Mucosa of rectum (tissue), 2 donors: ENCODE measurements at regions not wholly inside any gene's neighbourhood (a gene's known extent, or its start where the extent isn't known, plus 50 kb on each side); places are given as distances from the start of the nearest gene placed in this dataset.
"Not testable (repeated sequence)": the region's sequence is repeated elsewhere in the genome, so short reads cannot be mapped to it uniquely, and the experiment has no call there.

ENCODE experiments used
- H3K27ac ChIP-seq, 2 donors: one replicate each; pipeline ENCODE4 v1.7.0; 2013; ENCODE audit warnings: inconsistent platforms in 2 of 2, low read depth in 2 of 2, low read length in 2 of 2
- H3K27me3 ChIP-seq, 2 donors: one replicate each; pipeline ENCODE4 v1.7.0; 2013; ENCODE audit warnings: low read length in 2 of 2; ENCODE audit not compliant: control insufficient read depth in 2 of 2, insufficient read depth in 2 of 2
- H3K36me3 ChIP-seq, 2 donors: one replicate each; pipeline ENCODE4 v1.7.0; 2013; ENCODE audit warnings: low read length in 2 of 2; ENCODE audit not compliant: control insufficient read depth in 2 of 2, insufficient read depth in 2 of 2
- H3K4me1 ChIP-seq, 2 donors: one replicate each; pipeline ENCODE4 v1.7.0; 2013; ENCODE audit warnings: low read length in 2 of 2, mild to moderate bottlenecking in 1 of 2; ENCODE audit not compliant: control insufficient read depth in 2 of 2, insufficient read depth in 2 of 2
- H3K4me3 ChIP-seq, 2 donors: one replicate each; pipeline ENCODE4 v1.7.0; 2013; ENCODE audit warnings: low read length in 2 of 2
- H3K9ac ChIP-seq, 2 donors: one replicate each; pipeline ENCODE4 v1.7.0; 2013; ENCODE audit warnings: low read length in 2 of 2, low read depth in 1 of 2, mild to moderate bottlenecking in 1 of 2
- H3K9me3 ChIP-seq, 2 donors: one replicate each; pipeline ENCODE4 v1.7.0; 2013; ENCODE audit warnings: low read length in 2 of 2; ENCODE audit not compliant: control insufficient read depth in 2 of 2
- donor health status: healthy.
- donor health status: Normal muscosa, but diverticular disease.

- H3K4me1 ChIP-seq = no peaks in the 10 kb centered on the region
- no peak overlapping the region for H3K9ac ChIP-seq
- no peak overlapping the region for H3K4me3 ChIP-seq
- no peaks in the 10 kb centered on the region for H3K27me3 ChIP-seq
- H3K9me3 ChIP-seq = no peaks in the 10 kb centered on the region
- H3K27ac ChIP-seq = no peak overlapping the region
- no peaks in the 10 kb centered on the region for H3K36me3 ChIP-seq
These were observed 829.5 kb downstream of the REEP3 start for GRCh38 chr10:64350665-64351064.

GRCh38 chr10:64358907-64359306, 837.7 kb downstream of the REEP3 start:
- Histone ChIP-seq H3K4me3 (no peak overlapping the region), H3K9me3 (no peaks in the 10 kb centered on the region), H3K9ac (no peak overlapping the region), H3K36me3 (no peaks in the 10 kb centered on the region), H3K27ac (no peak overlapping the region), H3K27me3 (no peaks in the 10 kb centered on the region), H3K4me1 (no peaks in the 10 kb centered on the region)

- H3K27ac ChIP-seq, H3K9ac ChIP-seq, H3K4me3 ChIP-seq, H3K36me3 ChIP-seq, H3K9me3 ChIP-seq, H3K4me1 ChIP-seq, H3K27me3 ChIP-seq: not testable (repeated sequence)
These were observed 839.0 kb downstream of the REEP3 start for GRCh38 chr10:64360240-64360639.

- no peaks in the 10 kb centered on the region for H3K36me3 ChIP-seq
- H3K9me3 ChIP-seq = no peaks in the 10 kb centered on the region
- no peak overlapping the region for H3K9ac ChIP-seq
- no peak overlapping the region for H3K4me3 ChIP-seq
- H3K27me3 ChIP-seq = no peaks in the 10 kb centered on the region
- H3K4me1 ChIP-seq = no peaks in the 10 kb centered on the region
- H3K27ac ChIP-seq = no peak overlapping the region
These were observed 842.5 kb downstream of the REEP3 start for GRCh38 chr10:64363687-64364086.

- no peak overlapping the region for H3K4me3 ChIP-seq
- no peak overlapping the region for H3K27ac ChIP-seq
- no peaks in the 10 kb centered on the region for H3K9me3 ChIP-seq
These were observed 844.5 kb downstream of the REEP3 start for GRCh38 chr10:64365663-64366062.

GRCh38 chr10:64368298-64368697, 847.1 kb downstream of the REEP3 start:
- no peaks in the 10 kb centered on the region for H3K36me3 ChIP-seq
- H3K9ac ChIP-seq = no peak overlapping the region
- peaks cover 0 to 4% of the 10 kb centered on the region in 2 donors for H3K4me1 ChIP-seq
- H3K27me3 ChIP-seq = no peaks in the 10 kb centered on the region
- no peak overlapping the region for H3K27ac ChIP-seq
- H3K9me3 ChIP-seq = no peaks in the 10 kb centered on the region
- H3K4me3 ChIP-seq = no peak overlapping the region

More at GRCh38 chr10:64365663-64366062, 844.5 kb downstream of the REEP3 start:
- Histone ChIP-seq H3K9ac (no peak overlapping the region), H3K36me3 (no peaks in the 10 kb centered on the region), H3K4me1 (peaks cover 0 to 3% of the 10 kb centered on the region in 2 donors), H3K27me3 (no peaks in the 10 kb centered on the region)

- H3K27ac ChIP-seq = no peak overlapping the region
- H3K9ac ChIP-seq = no peak overlapping the region
These were observed 848.9 kb downstream of the REEP3 start for GRCh38 chr10:64369885-64370773.

GRCh38 chr10:64374346-64374745, 853.1 kb downstream of the REEP3 start:
- H3K27ac ChIP-seq = no peak overlapping the region
- H3K4me1 ChIP-seq = peaks cover 0 to 4% of the 10 kb centered on the region in 2 donors

More at GRCh38 chr10:64369885-64370773, 848.9 kb downstream of the REEP3 start:
- Histone ChIP-seq H3K36me3 (no peaks in the 10 kb centered on the region), H3K4me1 (peaks cover 0 to 4% of the 10 kb centered on the region in 2 donors), H3K27me3 (no peaks in the 10 kb centered on the region), H3K4me3 (no peak overlapping the region), H3K9me3 (no peaks in the 10 kb centered on the region)

GRCh38 chr10:64376167-64376566, 855.0 kb downstream of the REEP3 start:
- peaks cover 0 to 2% of the 10 kb centered on the region in 2 donors for H3K4me1 ChIP-seq
- H3K27me3 ChIP-seq = no peaks in the 10 kb centered on the region
- H3K9me3 ChIP-seq = no peaks in the 10 kb centered on the region
- no peak overlapping the region for H3K9ac ChIP-seq
- H3K27ac ChIP-seq = no peak overlapping the region
- H3K4me3 ChIP-seq = no peak overlapping the region
- no peaks in the 10 kb centered on the region for H3K36me3 ChIP-seq

More at GRCh38 chr10:64374346-64374745, 853.1 kb downstream of the REEP3 start:
- Histone ChIP-seq H3K9me3 (no peaks in the 10 kb centered on the region), H3K36me3 (no peaks in the 10 kb centered on the region), H3K4me3 (no peak overlapping the region), H3K27me3 (no peaks in the 10 kb centered on the region), H3K9ac (no peak overlapping the region)

- no peaks in the 10 kb centered on the region for H3K4me1 ChIP-seq
- H3K36me3 ChIP-seq = no peaks in the 10 kb centered on the region
- no peak overlapping the region for H3K4me3 ChIP-seq
- no peak overlapping the region for H3K9ac ChIP-seq
- H3K27ac ChIP-seq = no peak overlapping the region
- no peaks in the 10 kb centered on the region for H3K27me3 ChIP-seq
- no peaks in the 10 kb centered on the region for H3K9me3 ChIP-seq
These were observed 858.7 kb downstream of the REEP3 start for GRCh38 chr10:64379898-64380297.
